OCI-LY3 (cell line): ENCODE measurements at regions not wholly inside any gene's neighbourhood (a gene's known extent, or its start where the extent isn't known, plus 50 kb on each side); places are given as distances from the start of the nearest gene placed in this dataset.

Experiments
- H2AFZ ChIP-seq: fragments of 200-600, 300-600 bp; shearing (Covaris generic); 2 replicates; pipeline ENCODE4 v1.6.0; 2014; ENCODE audit warnings: antibody characterized with exemption, low read depth, low read length
- H3K27ac ChIP-seq: fragments of 200-600, 300-600 bp; sonication (generic); 2 replicates; pipeline ENCODE4 v1.5.1; 2014; ENCODE audit warnings: mild to moderate bottlenecking, low read length, moderate library complexity, mixed read lengths
- H3K27me3 ChIP-seq: fragments of 200-600, 300-600 bp; sonication (generic); 2 replicates; pipeline ENCODE4 v1.6.1; 2014; ENCODE audit warnings: low read depth, low read length, mixed read lengths
- H3K36me3 ChIP-seq: fragments of 200-600, 300-600 bp; sonication (generic); replicated peaks from 2 replicates; pipeline ENCODE3; 2014; ENCODE audit warnings: low read depth, low read length, mixed read lengths
- H3K4me1 ChIP-seq: fragments of 300-600, 200-600 bp; sonication (generic); 2 replicates; pipeline ENCODE4 v1.6.1; 2014; ENCODE audit warnings: low read length, mixed read lengths
- H3K4me2 ChIP-seq: fragments of 200-600, 300-600 bp; sonication (generic); 2 replicates; pipeline ENCODE4 v1.6.1; 2014; ENCODE audit warnings: low read length, mixed read lengths
- H3K4me3 ChIP-seq: fragments of 300-600, 200-600 bp; sonication (generic); 2 replicates; pipeline ENCODE4 v1.5.1; 2014; ENCODE audit warnings: antibody characterized with exemption, mild to moderate bottlenecking, low read length, moderate library complexity
- H3K79me2 ChIP-seq: fragments of 300-600, 200-600 bp; shearing (Covaris generic); 2 replicates; pipeline ENCODE4 v1.6.1; 2014; ENCODE audit warnings: mild to moderate bottlenecking, low read length, mixed read lengths
- H3K9ac ChIP-seq: fragments of 300-600, 200-600 bp; shearing (Covaris generic); 2 replicates; pipeline ENCODE4 v1.6.0; 2014; ENCODE audit warnings: mild to moderate bottlenecking, low read length, moderate library complexity
- H3K9me3 ChIP-seq: fragments of 200-600, 300-600 bp; shearing (Covaris generic); 2 replicates; pipeline ENCODE4 v1.6.1; 2014; ENCODE audit warnings: low read length, mixed read lengths; ENCODE audit not compliant: insufficient read depth
- H4K20me1 ChIP-seq: fragments of 200-600, 300-600 bp; sonication (generic); 2 replicates; pipeline ENCODE4 v1.6.1; 2016; ENCODE audit warnings: low read length, mixed read lengths; ENCODE audit not compliant: insufficient read depth
- EZH2phosphoT487 ChIP-seq: fragments of 200-600 bp; shearing (Covaris generic); IDR thresholded peaks from 2 replicates; pipeline ENCODE4 v1.6.1; 2018; ENCODE audit warnings: antibody characterized with exemption, mixed run types, low read depth
- TF ChIP-seq, protein P1 (sequence below): fragments of 200-600, 300-600 bp; sonication (generic); IDR thresholded peaks from 2 replicates; pipeline ENCODE4 v1.5.1; 2014; ENCODE audit warnings: antibody characterized with exemption, low read length, low read depth

DNA sequence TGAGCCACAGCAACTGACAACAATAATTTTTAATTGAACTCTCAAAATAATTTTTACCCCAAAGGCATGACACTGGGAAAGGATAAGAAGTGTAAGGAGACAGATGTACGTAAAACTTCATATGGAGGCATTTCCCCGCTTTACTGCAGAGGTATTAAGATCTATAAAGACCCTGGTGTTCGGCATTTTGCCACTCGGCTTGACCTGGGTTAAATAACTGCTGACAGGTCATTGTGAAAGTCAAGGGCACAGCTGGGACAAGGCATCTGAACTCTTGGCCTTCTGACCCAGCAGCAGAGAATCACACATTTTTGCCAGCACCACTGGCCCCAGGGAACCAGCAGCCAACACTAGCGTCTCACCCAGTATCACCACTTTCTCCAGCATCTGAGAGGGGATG lies 372.1 kb downstream of the SOX9 start:
- Histone ChIP-seq H3K4me2 (no peak overlapping the region), H4K20me1 (no peaks in the 10 kb centered on the region), H3K79me2 (no peaks in the 10 kb centered on the region), H2AFZ (no peak overlapping the region), H3K27ac (no peak overlapping the region), H3K36me3 (no peaks in the 10 kb centered on the region), H3K9ac (no peak overlapping the region), H3K9me3 (peaks cover 4% of the 10 kb centered on the region; the same call in 1 of the 2 replicates), H3K4me3 (no peak overlapping the region), H3K4me1 (no peaks in the 10 kb centered on the region), H3K27me3 (peaks cover 3% of the 10 kb centered on the region; the same call in 1 of the 2 replicates)
- TF ChIP-seq, protein P1, sequence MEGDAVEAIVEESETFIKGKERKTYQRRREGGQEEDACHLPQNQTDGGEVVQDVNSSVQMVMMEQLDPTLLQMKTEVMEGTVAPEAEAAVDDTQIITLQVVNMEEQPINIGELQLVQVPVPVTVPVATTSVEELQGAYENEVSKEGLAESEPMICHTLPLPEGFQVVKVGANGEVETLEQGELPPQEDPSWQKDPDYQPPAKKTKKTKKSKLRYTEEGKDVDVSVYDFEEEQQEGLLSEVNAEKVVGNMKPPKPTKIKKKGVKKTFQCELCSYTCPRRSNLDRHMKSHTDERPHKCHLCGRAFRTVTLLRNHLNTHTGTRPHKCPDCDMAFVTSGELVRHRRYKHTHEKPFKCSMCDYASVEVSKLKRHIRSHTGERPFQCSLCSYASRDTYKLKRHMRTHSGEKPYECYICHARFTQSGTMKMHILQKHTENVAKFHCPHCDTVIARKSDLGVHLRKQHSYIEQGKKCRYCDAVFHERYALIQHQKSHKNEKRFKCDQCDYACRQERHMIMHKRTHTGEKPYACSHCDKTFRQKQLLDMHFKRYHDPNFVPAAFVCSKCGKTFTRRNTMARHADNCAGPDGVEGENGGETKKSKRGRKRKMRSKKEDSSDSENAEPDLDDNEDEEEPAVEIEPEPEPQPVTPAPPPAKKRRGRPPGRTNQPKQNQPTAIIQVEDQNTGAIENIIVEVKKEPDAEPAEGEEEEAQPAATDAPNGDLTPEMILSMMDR, result no peak
- TF ChIP-seq EZH2phosphoT487, result no peak

DNA sequence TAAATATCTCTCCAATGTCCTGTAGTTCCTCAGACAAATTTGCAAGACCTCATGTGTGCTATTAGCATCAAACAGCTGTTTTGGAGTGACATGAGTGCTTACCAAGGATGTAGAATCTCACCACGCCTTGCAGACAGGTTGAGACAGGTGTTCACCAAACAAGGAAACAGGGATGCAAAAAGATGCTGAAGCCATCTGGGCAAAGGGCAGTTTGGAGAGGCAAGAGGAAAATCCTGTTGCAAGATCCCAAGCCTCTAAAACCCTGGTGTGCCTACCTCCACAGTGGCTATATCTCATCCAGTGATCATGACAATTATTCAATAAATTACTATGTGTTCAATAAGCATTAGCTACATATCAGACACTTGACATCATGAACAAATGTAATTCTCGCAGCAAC lies 373.7 kb downstream of the SOX9 start:
- H3K79me2 ChIP-seq, result no peaks in the 10 kb centered on the region
- no peaks in the 10 kb centered on the region for H3K36me3 ChIP-seq
- H3K27ac ChIP-seq, result no peak overlapping the region
- H3K4me3 ChIP-seq, result no peak overlapping the region
- no peak overlapping the region for H2AFZ ChIP-seq
- H4K20me1 ChIP-seq, result no peaks in the 10 kb centered on the region
- H3K9ac ChIP-seq, result no peak overlapping the region
- H3K4me2 ChIP-seq, result no peak overlapping the region
- TF ChIP-seq, protein P1, result no peak
- TF ChIP-seq EZH2phosphoT487, result no peak
- H3K27me3 ChIP-seq, result peaks cover 3% of the 10 kb centered on the region; the same call in 1 of the 2 replicates
- no peaks in the 10 kb centered on the region for H3K4me1 ChIP-seq
- H3K9me3 ChIP-seq, result peaks cover 4% of the 10 kb centered on the region; the same call in 1 of the 2 replicates

DNA sequence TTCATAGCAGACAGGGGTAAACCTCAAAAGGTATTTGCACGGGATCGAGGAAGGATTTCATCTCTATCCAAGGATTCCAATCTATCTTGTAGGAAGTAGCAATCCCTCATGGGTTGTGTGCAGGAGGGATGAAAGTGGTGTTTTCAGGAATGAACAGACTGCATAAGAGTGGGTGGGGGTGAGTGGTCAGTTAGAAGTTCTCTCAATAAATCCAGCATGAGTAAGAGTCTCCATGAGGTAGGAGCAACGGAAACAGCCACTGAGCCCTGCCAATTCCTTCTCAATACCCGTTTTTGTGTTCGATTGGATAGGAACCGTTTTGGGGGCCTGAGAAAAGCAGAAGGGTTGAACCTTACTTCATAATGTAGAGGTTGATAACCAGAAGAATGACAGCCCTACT lies 375.6 kb downstream of the SOX9 start:
- no peak for TF ChIP-seq EZH2phosphoT487
- TF ChIP-seq, protein P1, result no peak
- H3K4me2 ChIP-seq, result no peak overlapping the region
- H3K27me3 ChIP-seq, result no peaks in the 10 kb centered on the region; the same call in 1 of the 2 replicates
- no peaks in the 10 kb centered on the region for H3K79me2 ChIP-seq
- no peaks in the 10 kb centered on the region for H3K36me3 ChIP-seq
- no peaks in the 10 kb centered on the region for H3K4me1 ChIP-seq
- no peak overlapping the region for H3K4me3 ChIP-seq
- H4K20me1 ChIP-seq, result no peaks in the 10 kb centered on the region
- H2AFZ ChIP-seq, result no peak overlapping the region
- no peak overlapping the region for H3K9ac ChIP-seq
- H3K27ac ChIP-seq, result no peak overlapping the region
- H3K9me3 ChIP-seq, result no peaks in the 10 kb centered on the region

DNA sequence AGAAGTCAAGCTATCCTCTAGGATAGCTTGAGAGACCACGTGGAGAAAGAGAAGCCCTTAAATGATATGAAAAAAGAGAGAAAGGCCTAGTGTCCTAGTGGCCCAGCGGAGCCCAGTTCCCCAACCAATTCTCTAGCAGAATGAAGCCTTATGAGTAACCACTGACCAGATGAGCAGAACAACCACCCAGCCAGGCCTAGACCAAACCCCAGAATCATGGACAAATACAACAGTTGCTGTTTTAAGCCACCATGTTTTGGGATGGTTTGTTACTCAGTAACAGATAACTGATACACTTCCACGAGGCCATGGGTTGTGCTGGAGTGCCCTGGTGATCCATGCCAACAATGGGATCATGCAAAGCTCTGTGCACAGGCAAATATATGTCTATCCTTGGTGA lies 377.1 kb downstream of the SOX9 start:
- Histone ChIP-seq H3K27ac (no peak overlapping the region), H3K36me3 (no peaks in the 10 kb centered on the region), H3K4me3 (no peak overlapping the region), H2AFZ (no peak overlapping the region), H3K4me2 (no peak overlapping the region), H3K9ac (no peak overlapping the region), H3K27me3 (no peaks in the 10 kb centered on the region; the same call in 1 of the 2 replicates), H3K79me2 (no peaks in the 10 kb centered on the region), H3K9me3 (no peaks in the 10 kb centered on the region), H4K20me1 (no peaks in the 10 kb centered on the region), H3K4me1 (no peaks in the 10 kb centered on the region)
- TF ChIP-seq, protein P1, result no peak
- no peak for TF ChIP-seq EZH2phosphoT487
